ENCODE measurements at regions not wholly inside any gene's neighbourhood (a gene's known extent, or its start where the extent isn't known, plus 50 kb on each side); places are given as distances from the start of the nearest gene placed in this dataset.

DNA sequence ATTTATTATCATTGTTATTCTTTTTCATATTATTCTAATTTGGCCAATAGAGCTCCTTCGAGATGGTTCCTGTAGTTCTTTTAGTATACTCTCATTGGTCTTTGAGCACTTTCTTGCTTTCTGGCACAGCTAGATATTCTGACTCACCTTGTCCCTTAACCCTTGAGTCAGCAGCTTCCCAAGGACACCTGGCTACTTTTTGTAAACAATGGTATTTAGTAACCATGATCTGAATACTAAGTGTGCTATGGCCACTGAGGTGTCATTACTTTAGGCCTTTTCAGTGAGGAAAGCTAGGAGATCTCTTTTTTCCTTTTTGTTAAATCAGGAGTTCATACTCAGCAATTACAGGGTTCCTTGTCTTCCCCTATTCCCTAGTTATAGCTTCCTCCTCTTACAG, 126.5 kb upstream of the CITED2 start:
- no peak for DNase-seq
- intact Hi-C loops (cut with DNase I) = no loop called here

DNA sequence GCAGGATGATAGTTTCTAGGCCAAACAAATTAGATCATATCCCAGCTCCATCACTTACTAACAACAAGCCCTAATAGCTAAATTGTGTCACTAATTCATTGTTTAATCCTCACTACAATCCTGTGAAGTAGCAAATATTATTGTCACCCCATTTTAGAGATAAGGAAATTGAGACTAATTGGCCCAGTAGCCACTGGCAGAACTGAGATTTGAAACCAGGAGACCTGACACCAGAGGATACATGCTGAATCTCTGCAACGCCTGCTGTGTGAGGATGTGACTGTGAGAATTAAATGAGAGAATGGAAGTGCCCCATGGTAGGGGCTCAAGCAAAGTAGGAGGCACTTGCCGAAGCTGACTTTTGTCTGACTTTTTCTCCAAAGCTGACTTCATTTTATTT, 124.3 kb upstream of the CITED2 start:
- DNase-seq = no peak
- intact Hi-C loops (cut with DNase I) = no loop called here

DNA sequence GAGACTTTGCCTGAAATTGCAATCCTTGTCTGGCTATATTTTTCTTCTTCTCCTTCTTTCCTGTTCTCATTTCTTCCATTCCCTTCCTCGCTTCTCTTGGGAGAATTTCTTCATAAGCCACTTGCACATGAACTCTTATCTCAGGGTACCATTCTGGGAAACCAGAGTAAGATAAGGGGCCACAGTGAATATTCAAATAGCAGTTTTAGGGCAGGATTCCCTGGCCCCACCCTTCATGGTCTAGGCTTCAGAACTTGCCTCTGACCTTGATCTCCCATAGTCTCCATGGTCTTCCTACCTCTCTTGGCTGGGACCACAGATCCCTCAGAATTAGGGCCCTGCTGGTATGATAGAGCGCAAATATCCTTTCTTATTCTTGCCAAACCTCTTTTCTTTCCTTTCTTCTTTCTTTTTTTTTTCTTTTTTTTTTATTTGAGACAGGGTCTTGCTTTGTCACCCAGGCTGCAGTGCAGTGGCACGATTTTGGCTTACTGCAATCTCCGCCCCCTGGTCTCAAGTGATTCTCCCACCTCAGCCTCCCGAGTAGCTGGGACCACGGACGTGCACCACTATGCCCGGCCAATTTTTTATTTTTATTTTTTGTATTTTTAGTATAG, 123.0 kb upstream of the CITED2 start:
- no peak for DNase-seq
- intact Hi-C loops (cut with DNase I) = no loop called here

DNA sequence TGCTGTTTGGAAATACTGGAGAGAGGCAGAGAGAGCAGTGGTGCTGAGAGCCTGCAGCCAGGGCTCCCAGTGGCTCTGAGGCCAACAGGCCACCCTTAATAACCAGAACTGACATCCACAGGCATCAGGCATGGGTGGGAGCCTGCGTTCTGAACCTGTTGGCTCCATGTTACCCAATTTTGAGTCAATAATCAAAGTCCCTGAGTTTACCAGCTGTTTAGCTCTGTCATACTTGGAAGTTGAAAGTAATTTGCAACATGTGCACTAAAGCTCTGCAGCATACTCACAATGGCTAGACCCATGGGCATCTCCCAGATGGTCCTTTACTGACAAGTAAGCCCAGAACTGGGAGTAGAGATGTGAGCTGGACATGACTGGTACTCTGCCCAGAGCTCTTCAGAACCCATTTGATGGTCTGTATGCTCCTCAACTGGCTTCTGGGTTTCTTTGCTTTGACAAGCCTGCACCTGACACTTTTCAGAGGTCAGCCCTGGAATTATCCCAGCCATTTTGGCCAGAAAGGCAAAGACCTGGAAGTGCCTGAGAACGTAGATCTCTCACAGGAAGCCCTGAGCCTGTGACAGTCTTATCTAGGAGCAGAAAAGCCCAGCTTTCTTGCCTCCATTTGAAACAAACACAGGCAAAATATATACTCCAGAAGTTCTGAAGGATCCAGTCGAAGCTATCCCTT, 122.4 kb upstream of the CITED2 start:
- DNase-seq = no peak
- intact Hi-C loops (cut with DNase I) = no loop called here

DNA sequence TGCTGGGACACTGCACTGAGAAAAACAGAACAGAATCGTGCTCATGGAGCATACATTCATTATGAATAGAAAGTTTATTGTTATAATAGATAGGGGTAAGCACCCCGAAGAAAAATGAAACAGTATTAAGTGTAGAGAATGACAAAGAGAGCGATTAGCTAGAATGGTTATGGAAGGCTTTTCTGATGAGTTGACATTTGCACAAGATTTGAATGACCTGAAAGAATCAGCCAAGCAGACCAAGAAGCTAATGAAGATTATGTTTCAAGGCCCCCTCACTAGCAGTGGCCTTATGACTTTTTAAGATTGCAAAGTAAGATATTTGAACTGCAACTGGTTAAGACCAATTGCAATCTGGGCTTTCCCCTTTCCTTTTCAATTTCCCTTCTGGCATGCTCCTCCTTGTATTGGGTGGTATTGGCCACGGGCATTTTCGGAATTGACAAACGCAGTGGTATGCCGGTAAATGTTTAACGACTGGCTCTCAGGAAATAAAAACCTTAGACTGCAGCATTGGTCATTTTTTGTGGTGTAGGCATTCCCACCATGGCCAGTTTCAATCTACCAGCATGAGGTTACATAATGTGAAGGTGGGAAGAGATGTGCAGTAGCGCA, 120.0 kb upstream of the CITED2 start:
- intact Hi-C loops (cut with DNase I) = no loop called here

DNA sequence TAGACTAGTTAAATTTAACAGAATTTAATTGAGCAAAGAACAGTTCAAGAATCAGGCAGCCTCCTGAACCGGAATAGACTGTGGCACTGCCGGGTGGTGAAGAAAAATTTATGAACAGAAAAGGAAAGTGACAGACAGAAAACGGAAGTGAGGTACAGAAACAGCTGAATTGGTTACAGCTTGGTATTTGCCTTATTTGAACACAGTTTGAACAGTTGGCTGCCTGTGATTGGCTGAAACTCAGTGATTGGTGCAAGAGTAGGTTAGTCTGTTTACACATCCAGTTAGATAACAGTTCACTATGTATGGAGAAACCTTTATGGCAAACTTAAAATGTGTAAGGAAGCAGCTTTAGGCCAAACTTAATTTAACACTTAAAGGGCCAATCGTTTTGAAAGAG, 116.0 kb upstream of the CITED2 start:
- intact Hi-C loops (cut with DNase I) = no loop called here
- no peak for DNase-seq

More for the DNA sequence above, 120.0 kb upstream of the CITED2 start:
- no peak for DNase-seq

DNA sequence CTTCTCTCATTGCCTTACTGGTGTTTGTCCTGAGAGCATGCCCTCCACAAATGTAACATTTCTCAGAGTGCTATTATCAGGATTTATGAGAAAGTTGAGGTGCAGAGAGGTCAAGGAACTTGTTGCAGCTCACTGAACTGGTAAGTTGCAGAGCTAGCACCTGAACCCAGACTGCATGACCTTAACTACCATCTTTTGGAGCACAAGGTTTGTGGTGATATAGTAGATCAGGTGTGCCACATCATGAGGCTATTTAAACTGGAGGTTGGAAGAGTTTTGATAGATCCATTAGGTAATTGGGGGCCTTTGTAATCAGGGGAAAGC, 112.0 kb upstream of the CITED2 start:
- intact Hi-C loops (cut with DNase I) = no loop called here
- DNase-seq = no peak

DNA sequence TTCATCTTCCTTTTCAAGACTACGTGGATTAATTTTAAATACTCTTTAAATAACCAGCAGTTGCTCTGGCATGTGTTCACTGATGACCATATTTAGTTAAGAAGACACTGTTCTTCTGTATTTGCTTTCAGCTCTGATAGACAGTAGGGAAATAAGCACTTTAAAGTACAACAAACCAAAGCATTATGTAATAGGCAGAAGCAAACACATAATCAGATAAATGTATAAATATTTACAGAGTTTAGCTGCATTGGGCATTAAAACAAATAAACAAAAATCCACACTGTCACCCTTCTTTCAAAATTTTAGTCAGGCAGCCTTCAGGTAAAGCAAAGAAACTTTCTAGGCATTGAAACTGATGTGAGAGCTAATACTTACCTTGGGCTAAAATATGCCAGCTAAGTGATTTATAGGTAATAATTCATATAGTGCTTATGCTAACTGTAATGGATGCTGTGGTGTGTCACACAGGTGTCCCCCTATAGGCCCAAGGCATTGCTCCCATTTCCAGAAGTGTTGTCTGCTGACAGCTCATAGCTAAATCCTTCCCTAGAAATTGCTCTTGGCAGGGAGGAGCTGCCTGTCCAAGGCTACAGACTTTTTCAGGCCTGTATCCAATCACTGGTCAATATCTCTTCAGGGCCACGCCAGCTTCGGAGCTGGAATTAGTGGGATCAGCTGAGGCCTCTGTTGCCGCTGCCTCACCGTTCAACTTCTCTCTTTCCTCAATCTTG, 111.5 kb upstream of the CITED2 start:
- no peak for DNase-seq
- intact Hi-C loops (cut with DNase I) = no loop called here

DNA sequence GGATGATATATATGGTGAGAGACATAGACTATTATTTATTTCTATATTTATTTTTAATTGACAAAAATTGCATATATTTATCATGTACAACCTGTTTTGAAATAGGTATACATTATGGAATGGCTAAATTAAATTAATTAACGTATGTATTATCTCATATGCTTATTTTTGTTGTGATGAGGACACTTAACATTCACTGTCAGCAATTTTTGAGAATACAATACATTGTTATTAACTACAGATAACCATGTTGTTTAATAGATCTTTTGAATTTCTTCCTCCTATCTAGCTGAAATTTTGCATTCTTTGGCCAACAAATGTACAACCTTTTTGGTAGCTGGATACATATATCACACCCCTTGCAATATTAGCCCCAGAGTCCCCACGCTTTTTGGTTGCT, 110.7 kb upstream of the CITED2 start:
- intact Hi-C loops (cut with DNase I) = no loop called here
- DNase-seq = no peak

DNA sequence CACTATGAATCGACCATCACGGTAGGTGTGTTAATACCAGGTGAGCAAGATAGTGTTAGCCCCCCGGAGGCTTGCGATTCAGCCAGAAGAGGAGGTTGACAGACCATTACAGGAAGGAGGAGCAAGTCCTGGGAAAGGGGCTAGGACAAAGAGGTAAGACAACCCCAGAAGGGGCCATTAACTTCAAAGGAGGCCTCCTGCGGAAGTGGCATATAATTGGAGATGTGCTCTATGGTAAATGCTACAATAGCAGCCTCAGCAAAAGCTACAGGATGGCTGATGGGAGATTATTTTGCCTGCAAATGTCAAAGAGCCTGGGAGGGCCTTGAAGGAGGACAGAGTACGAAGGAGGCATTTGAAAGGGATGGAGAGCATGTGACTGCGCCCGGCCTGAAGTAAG, 108.6 kb upstream of the CITED2 start:
- no peak for DNase-seq
- intact Hi-C loops (cut with DNase I) = no loop called here

DNA sequence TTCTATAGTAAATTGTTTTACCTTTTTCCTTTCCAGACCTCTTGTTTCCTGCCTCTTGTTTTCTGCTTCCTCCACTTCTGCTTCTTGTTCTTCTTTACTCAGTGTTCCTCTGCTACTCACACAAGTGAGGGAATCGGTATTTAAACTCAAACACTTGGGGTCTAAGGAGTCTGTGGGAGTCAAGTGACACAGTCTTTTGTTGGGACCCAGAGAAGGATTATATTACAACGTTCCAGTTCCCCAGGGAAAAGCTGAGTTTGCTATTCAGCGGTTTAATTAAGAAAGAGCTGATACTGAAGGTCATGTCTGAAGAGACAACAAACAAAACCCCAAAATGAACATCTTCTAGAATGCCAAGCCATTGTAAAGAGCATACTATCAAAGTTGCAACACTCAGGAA, 107.8 kb upstream of the CITED2 start:
- no peak for DNase-seq
- intact Hi-C loops (cut with DNase I) = no loop called here

DNA sequence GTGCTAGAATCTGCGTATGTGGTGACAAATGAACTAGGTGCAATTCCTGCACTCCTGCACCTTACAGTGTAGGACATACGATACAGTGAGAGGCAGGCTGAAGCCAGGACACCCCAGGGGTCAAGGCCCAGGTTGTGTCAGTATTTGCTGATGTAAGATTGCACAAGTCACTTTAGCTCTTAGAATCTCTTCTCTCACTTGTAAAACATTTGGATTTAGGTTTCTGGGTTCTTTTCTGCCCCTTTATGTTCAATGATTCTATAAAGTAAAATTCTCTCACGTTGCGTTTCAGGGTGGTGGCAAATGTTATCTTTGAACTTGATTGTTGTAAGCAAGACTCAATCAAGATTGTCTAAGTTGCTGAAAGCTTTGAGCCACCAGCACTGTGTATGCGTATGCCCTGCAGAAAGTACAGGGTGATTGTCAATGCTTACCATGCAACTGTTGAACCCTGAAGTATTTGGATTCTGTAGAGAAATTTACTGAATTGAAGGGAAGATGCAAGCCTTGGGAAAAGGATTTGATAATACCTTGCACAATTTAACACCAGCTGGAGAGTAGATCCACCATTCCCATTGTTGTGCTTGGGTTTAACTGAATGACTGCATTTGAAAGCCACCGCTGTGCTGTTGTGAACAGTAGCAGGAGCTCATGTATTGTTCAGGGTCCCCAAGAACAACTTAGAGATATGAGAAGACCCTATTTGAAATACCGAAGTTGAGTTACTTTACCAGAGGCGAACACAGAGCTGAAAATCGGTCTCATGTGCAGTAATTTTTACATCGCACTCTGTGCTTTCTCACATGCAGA, 106.1 kb upstream of the CITED2 start:
- no peak for DNase-seq
- intact Hi-C loops (cut with DNase I) = no loop called here

DNA sequence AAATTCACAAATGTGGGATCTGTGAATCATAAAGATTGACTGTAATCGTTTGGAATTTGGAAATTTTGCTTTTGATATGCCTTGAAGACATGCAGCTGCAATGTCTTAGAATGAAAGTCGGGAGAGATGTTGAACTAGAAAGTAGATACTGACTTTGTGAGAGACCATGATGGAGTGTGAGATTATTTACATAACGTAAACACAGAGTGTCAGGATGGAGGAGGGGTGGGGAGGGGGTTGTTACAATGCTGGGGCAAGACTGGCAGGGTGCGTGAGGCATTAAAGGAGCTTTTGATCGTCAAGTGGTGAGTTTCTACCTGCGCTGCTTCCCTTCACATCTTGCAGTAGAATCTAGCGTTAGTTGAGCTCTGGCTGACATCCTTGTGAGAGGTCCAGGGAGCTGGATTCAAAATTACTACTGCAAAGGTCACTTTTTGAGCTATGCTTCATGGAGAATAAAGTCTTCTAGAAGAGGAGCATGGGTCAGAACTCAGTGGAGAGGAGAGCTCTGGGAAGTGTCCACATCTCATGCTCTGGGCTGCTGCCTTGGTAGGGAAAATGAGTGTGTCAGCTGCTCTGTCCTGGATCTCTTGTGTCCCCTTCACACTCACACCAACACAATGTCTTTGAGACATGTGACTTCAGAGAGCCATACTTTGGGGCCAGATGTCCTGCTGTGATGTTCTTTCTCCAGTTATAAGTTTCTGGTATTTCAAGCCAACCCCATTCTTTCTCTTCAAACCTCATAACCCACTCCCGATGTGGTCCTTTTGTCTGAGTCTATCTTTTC, 105.2 kb upstream of the CITED2 start:
- intact Hi-C loops (cut with DNase I) = no loop called here
- no peak for DNase-seq

DNA sequence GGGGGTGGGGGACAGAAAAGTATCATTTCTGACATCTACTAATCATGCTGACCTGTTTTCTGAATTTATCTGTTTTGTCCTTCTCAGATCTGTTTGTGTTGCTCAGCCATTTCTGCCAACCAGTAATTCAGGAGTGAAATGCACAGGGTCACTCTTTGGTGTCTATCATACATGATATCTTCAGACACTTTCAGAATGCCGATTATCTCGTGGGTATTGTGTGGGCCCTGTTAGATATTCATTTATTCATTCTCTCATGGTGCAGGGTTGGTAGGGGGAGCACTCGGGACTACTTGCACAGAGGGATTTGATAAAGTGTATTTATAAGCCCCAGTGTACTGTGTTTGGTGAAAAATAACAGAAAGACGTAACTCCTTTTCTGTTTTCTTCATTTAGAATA, 101.2 kb upstream of the CITED2 start:
- intact Hi-C loops (cut with DNase I) = no loop called here
- no peak for DNase-seq

DNA sequence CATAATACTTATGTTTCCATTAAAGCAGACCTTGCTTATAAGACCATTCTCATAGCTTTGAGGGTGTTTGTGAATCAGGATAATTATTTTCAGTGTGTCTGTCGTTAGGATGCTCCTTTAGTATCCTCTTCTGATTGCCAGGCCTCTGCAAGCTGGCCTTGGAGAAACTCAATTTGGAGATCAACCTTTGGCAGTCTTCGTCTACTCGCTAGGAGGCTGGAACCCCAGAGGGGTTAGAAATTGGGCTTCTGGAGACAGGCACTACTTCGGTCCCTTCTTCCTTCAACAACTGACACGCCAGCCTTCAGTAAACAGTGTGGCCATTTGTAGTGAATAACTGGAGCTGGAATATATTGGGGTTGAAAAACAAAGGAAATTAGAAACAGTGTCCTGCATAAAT, 100.8 kb upstream of the CITED2 start:
- intact Hi-C loops (cut with DNase I) = no loop called here
- no peak for DNase-seq

DNA sequence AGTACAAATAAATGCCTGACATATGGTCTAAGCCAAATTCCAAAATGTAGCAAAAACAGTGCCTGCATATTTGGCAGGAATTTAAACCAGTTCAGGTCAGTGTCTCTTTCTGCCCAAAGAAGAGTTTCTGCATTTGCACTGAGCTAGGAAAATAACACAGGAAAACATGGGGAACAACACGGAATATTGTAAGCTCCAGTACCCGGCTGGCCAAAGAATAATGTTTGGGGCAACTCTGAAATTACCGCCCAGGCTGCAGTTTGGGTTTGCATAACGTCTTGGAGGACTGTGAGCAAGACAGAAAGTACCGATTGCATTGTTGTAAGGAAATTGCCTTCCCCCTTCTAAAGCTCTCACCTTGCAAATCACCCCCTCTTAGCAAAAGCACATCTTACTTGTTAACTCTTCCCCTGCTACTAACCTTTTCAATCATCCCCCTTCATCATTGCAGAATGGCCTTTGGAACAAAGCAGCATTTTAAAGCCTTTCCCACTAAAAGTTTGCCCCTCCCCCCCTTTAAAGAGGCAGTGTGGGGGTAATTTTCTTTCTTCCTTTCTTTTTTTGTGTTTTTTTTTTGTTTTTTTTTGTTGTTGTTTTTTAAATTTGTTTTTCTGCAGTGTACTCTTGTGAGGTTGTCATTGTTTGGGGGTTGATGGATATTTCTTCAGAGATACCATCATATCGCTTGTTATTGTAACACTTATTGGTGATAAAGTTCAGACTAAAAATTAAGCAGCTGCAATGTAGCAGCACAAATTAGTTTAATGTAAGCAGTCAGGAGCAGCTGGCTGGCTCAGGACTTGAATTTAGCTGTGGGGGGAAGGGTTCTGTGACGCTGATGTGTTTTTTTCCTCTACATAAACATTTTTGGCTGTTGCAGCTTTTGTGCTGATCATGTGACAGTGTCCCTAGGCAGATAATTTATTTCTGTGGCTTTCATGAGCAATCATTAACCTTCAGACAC, 100.0 kb upstream of the CITED2 start:
- intact Hi-C loops (cut with DNase I) = no loop called here
- no peak for DNase-seq

DNA sequence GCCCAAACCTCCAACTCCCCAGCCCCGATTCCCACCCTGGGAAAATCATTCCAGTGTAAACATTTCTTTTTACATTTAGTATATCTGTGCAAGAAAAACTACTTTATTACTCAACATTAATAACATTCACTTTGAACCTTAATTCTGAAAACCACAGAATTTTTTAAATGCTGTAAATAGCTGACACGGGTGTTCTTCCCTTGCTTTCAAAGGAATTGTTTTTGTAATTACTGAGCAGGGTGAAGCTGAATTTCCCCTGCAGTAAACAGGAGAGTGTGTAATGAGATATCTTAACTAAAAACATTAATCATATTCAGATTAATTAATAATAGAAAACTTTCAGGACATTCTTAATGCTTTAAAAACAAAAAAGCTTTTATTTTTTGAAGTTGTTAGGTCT, 99.3 kb upstream of the CITED2 start:
- intact Hi-C loops (cut with DNase I) = no loop called here
- no peak for DNase-seq

DNA sequence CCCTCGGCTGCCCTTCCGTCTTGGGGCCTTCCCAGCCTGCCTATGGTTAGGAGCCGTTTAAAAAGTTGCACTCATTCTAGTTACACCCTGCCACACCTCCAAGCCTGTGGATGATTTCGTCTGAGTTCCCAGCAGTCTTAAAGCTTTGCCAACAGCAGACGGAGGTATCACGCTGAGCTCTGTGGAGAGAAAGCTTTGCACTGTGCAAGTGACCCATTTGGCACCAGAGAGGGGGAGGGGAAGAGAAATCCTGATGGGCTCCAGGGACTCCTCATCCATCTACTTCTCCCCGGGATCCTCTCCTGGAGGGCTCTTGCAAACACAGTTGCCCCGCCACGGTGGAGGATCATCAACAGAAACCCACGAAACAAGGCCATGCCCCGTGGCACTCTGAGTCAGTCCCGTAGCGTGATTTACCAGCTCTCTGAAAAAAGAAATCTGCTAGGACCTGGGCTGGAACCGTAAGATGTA, 98.8 kb upstream of the CITED2 start:
- no peak for DNase-seq
- intact Hi-C loops (cut with DNase I) = no loop called here

All from posterior cingulate gyrus (tissue), 11 donors.